H9 (cell line): ENCODE measurements at regions not wholly inside any gene's neighbourhood (a gene's known extent, or its start where the extent isn't known, plus 50 kb on each side); places are given as distances from the start of the nearest gene placed in this dataset.

Experiments used
- DNase-seq: peaks from one replicate; pipeline ENCODE4 v3.0.0-alpha.2; 2017
- H2AFZ ChIP-seq: one replicate; pipeline ENCODE4 v1.6.1; 2013; ENCODE audit warnings: mild to moderate bottlenecking, low read length, control low read depth, moderate library complexity
- H2AK5ac ChIP-seq: 2 replicates; pipeline ENCODE4 v1.6.1; 2013; ENCODE audit warnings: low read length, control low read depth, mixed read lengths; ENCODE audit not compliant: insufficient read length
- H2BK120ac ChIP-seq: one replicate; pipeline ENCODE4 v1.6.1; 2013; ENCODE audit warnings: low read depth, mild to moderate bottlenecking, low read length, control low read depth, inconsistent platforms; ENCODE audit not compliant: poor library complexity, severe bottlenecking
- H2BK12ac ChIP-seq: 2 replicates; pipeline ENCODE4 v1.6.1; 2013; ENCODE audit warnings: low read length, control low read depth, mixed read lengths, low read depth; ENCODE audit not compliant: insufficient read length
- H2BK15ac ChIP-seq: 2 replicates; pipeline ENCODE4 v1.6.1; 2013; ENCODE audit warnings: low read depth, low read length, control low read depth
- H2BK20ac ChIP-seq: one replicate; pipeline ENCODE4 v1.6.1; 2013; ENCODE audit warnings: low read depth, mild to moderate bottlenecking, low read length, control low read depth, inconsistent platforms; ENCODE audit not compliant: poor library complexity, severe bottlenecking
- H2BK5ac ChIP-seq: 2 replicates; pipeline ENCODE4 v1.6.1; 2013; ENCODE audit warnings: low read length, control low read depth, mixed read lengths; ENCODE audit not compliant: insufficient read length
- H3K14ac ChIP-seq: 2 replicates; pipeline ENCODE4 v1.6.1; 2013; ENCODE audit warnings: low read length, control low read depth; ENCODE audit not compliant: insufficient read depth
- H3K18ac ChIP-seq: 2 replicates; pipeline ENCODE4 v1.6.1; 2013; ENCODE audit warnings: low read depth, mild to moderate bottlenecking, mixed read lengths, low read length, control low read depth; ENCODE audit not compliant: insufficient read length
- H3K23ac ChIP-seq: 2 replicates; pipeline ENCODE4 v1.6.1; 2013; ENCODE audit warnings: low read length, control low read depth, mixed read lengths, low read depth; ENCODE audit not compliant: insufficient read length
- H3K23me2 ChIP-seq: 2 replicates; pipeline ENCODE4 v1.6.1; 2013; ENCODE audit warnings: low read depth, mild to moderate bottlenecking, mixed read lengths, low read length, control low read depth; ENCODE audit not compliant: insufficient read length, poor library complexity, severe bottlenecking
- H3K27ac ChIP-seq: 2 replicates; pipeline ENCODE4 v1.5.1; 2013; ENCODE audit warnings: low read length, control low read depth, mixed read lengths, low read depth; ENCODE audit not compliant: insufficient read length
- H3K27me3 ChIP-seq: 2 replicates; pipeline ENCODE4 v1.6.1; 2013; ENCODE audit warnings: low read length, control low read depth, inconsistent platforms; ENCODE audit not compliant: insufficient read depth
- H3K4ac ChIP-seq: 2 replicates; pipeline ENCODE4 v1.6.1; 2013; ENCODE audit warnings: low read depth, mild to moderate bottlenecking, control low read depth, inconsistent platforms, low read length, moderate library complexity
- H3K4me1 ChIP-seq: 2 replicates; pipeline ENCODE4 v1.6.1; 2013; ENCODE audit warnings: low read length, control low read depth, inconsistent platforms; ENCODE audit not compliant: insufficient read depth
- H3K4me2 ChIP-seq: 2 replicates; pipeline ENCODE4 v1.6.1; 2013; ENCODE audit warnings: low read length, control low read depth, mixed read lengths; ENCODE audit not compliant: insufficient read length, insufficient read depth
- H3K56ac ChIP-seq: 2 replicates; pipeline ENCODE4 v1.6.1; 2013; ENCODE audit warnings: low read depth, mild to moderate bottlenecking, mixed read lengths, low read length, control low read depth; ENCODE audit not compliant: insufficient read length
- H3K79me1 ChIP-seq: 2 replicates; pipeline ENCODE4 v1.6.1; 2013; ENCODE audit warnings: low read depth, mild to moderate bottlenecking, moderate library complexity, low read length, control low read depth, inconsistent platforms; ENCODE audit not compliant: insufficient read depth, poor library complexity, severe bottlenecking
- H3K79me2 ChIP-seq: 2 replicates; pipeline ENCODE4 v1.6.1; 2013; ENCODE audit warnings: low read length, control low read depth, inconsistent platforms; ENCODE audit not compliant: insufficient read depth
- H3K9ac ChIP-seq: 2 replicates; pipeline ENCODE4 v1.6.1; 2013; ENCODE audit warnings: low read length, control low read depth, mixed read lengths; ENCODE audit not compliant: insufficient read length; ENCODE audit errors: extremely low read depth
- H3K9me3 ChIP-seq: one replicate; pipeline ENCODE4 v1.6.1; 2013; ENCODE audit warnings: low read depth, low read length, inconsistent platforms; ENCODE audit not compliant: control insufficient read depth
- H3T11ph ChIP-seq: one replicate; pipeline ENCODE4 v1.6.1; 2013; ENCODE audit warnings: mild to moderate bottlenecking, low read length, control low read depth, inconsistent platforms
- H4K20me1 ChIP-seq: one replicate; pipeline ENCODE4 v1.6.1; 2013; ENCODE audit not compliant: control insufficient read depth, insufficient read length, insufficient read depth
- H4K5ac ChIP-seq: 2 replicates; pipeline ENCODE4 v1.6.1; 2013; ENCODE audit warnings: low read depth, mild to moderate bottlenecking, mixed read lengths, low read length, control low read depth; ENCODE audit not compliant: insufficient read length
- H4K8ac ChIP-seq: replicated peaks from 2 replicates; pipeline ENCODE4 v1.6.1; 2013; ENCODE audit warnings: low read length, control low read depth, mixed read lengths, low read depth; ENCODE audit not compliant: insufficient read length
- H4K91ac ChIP-seq: 2 replicates; pipeline ENCODE4 v1.6.1; 2013; ENCODE audit warnings: low read depth, mild to moderate bottlenecking, moderate library complexity, mixed read lengths, low read length, control low read depth; ENCODE audit not compliant: insufficient read length
- H3K27ac Mint-ChIP-seq, 3 experiments: 2 replicates in 2 of 3; 3 replicates in 1 of 3; pipeline ENCODE4 v1.8.0; 2020 to 2021; ENCODE audit warnings: mixed read lengths in 3 of 3, mild to moderate bottlenecking in 1 of 3, moderate library complexity in 1 of 3
- H3K27me3 Mint-ChIP-seq: 2 replicates; pipeline ENCODE4 v1.8.0; 2021; ENCODE audit warnings: low read depth, mild to moderate bottlenecking, moderate library complexity, mixed read lengths
- H3K36me3 Mint-ChIP-seq, 3 experiments: 2 replicates in 2 of 3; 3 replicates in 1 of 3; pipeline ENCODE4 v1.8.0; 2020 to 2021; ENCODE audit warnings: low read depth in 3 of 3, mixed read lengths in 3 of 3; ENCODE audit not compliant: insufficient read depth in 1 of 3
- H3K4me1 Mint-ChIP-seq, 2 experiments: 2 replicates each; pipeline ENCODE4 v1.8.0; 2020; ENCODE audit warnings: mixed read lengths in 2 of 2
- H3K4me3 Mint-ChIP-seq, 2 experiments: 2 replicates in 1 of 2; 3 replicates in 1 of 2; pipeline ENCODE4 v1.8.0; 2020 to 2021; ENCODE audit warnings: mild to moderate bottlenecking in 2 of 2, mixed read lengths in 2 of 2, moderate library complexity in 1 of 2
- H3K9me3 Mint-ChIP-seq, 2 experiments: 2 replicates in 1 of 2; 3 replicates in 1 of 2; pipeline ENCODE4 v1.8.0; 2020; ENCODE audit warnings: mild to moderate bottlenecking in 2 of 2, mixed read lengths in 2 of 2, moderate library complexity in 1 of 2
- WGBS: extraction: QIAGEN DNeasy Blood & Tissue Kit; methylation state at CpG from one replicate; pipeline ENCODE4 v1.1.7; 2013; ENCODE audit warnings: missing lambda C conversion rate, low lambda C conversion rate, mixed read lengths; ENCODE audit not compliant: insufficient read length; ENCODE audit errors: extremely low coverage; 5-methylcytosine and 5-hydroxymethylcytosine counted together
- TF ChIP-seq, protein P1 (sequence below): fragments of 200-600 bp; sonication (generic); conservative IDR thresholded peaks from 3 replicates; pipeline ENCODE4 v1.8.0; 2021; ENCODE audit warnings: antibody characterized with exemption, mild to moderate bottlenecking

DNA sequence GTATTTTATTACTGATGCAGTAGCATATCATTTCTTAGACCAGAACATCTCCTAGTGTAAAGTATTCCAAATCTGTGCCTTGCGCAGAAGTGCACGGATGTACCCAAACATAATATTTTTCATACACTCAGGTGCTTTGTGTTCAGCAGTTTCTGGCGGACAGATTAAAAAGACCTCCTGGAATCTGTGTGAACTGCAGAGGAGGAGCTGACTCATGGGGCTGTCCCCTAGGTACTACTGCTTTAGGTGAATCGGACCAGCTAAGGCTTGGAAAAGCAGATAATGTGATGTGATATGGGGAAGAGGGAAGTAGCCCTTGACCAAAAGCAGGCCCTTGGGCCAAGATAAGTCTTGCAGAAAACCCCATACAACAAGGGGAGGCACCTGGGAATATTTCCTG is 310.1 kb downstream of the PLK2 start:
- no peak overlapping the region for H3K4me2 ChIP-seq
- no peak overlapping the region for H2AK5ac ChIP-seq
- no peak overlapping the region for H2BK5ac ChIP-seq
- H4K8ac ChIP-seq = no peak overlapping the region
- Mint-ChIP-seq H3K4me3 (no peak overlapping the region), H3K9me3 (peaks cover 0 to 2% of the 10 kb centered on the region in 2 experiments; a peak in 4 of 5 replicates), H3K36me3 (no peaks in the 10 kb centered on the region; a peak in 2 of 7 replicates), H3K27ac (no peak overlapping the region), H3K4me1 (peaks cover 0 to 4% of the 10 kb centered on the region in 2 experiments; a peak in 1 of 4 replicates), H3K27me3 (no peaks in the 10 kb centered on the region)
- no peak overlapping the region for H3K9ac ChIP-seq
- DNase-seq = no peak
- H3K79me1 ChIP-seq = no peaks in the 10 kb centered on the region
- TF ChIP-seq, protein P1, sequence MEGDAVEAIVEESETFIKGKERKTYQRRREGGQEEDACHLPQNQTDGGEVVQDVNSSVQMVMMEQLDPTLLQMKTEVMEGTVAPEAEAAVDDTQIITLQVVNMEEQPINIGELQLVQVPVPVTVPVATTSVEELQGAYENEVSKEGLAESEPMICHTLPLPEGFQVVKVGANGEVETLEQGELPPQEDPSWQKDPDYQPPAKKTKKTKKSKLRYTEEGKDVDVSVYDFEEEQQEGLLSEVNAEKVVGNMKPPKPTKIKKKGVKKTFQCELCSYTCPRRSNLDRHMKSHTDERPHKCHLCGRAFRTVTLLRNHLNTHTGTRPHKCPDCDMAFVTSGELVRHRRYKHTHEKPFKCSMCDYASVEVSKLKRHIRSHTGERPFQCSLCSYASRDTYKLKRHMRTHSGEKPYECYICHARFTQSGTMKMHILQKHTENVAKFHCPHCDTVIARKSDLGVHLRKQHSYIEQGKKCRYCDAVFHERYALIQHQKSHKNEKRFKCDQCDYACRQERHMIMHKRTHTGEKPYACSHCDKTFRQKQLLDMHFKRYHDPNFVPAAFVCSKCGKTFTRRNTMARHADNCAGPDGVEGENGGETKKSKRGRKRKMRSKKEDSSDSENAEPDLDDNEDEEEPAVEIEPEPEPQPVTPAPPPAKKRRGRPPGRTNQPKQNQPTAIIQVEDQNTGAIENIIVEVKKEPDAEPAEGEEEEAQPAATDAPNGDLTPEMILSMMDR = no peak
- H2BK15ac ChIP-seq = no peak overlapping the region
- no peaks in the 10 kb centered on the region for H3K9me3 ChIP-seq
- no peak overlapping the region for H2BK20ac ChIP-seq
- H2BK120ac ChIP-seq = no peak overlapping the region
- H3K56ac ChIP-seq = no peak overlapping the region
- H3K14ac ChIP-seq = no peak overlapping the region
- no peak overlapping the region for H2BK12ac ChIP-seq
- H3K4me1 ChIP-seq = no peaks in the 10 kb centered on the region
- no peak overlapping the region for H3K23ac ChIP-seq
- no peaks in the 10 kb centered on the region for H3K27me3 ChIP-seq
- no peak overlapping the region for H4K5ac ChIP-seq
- H3K4ac ChIP-seq = no peak overlapping the region
- no CpG with 5 or more reads among the region's 4 CpGs for WGBS
- no peaks in the 10 kb centered on the region for H4K20me1 ChIP-seq
- H3T11ph ChIP-seq = no peak overlapping the region
- no peak overlapping the region for H4K91ac ChIP-seq
- no peaks in the 10 kb centered on the region for H3K23me2 ChIP-seq
- no peak overlapping the region for H3K18ac ChIP-seq
- H3K79me2 ChIP-seq = no peaks in the 10 kb centered on the region
- no peak overlapping the region for H3K27ac ChIP-seq
- no peak overlapping the region for H2AFZ ChIP-seq
